ENCODE measurements at regions not wholly inside any gene's neighbourhood (a gene's known extent, or its start where the extent isn't known, plus 50 kb on each side); places are given as distances from the start of the nearest gene placed in this dataset.
"Not testable (repeated sequence)": the region's sequence is repeated elsewhere in the genome, so short reads cannot be mapped to it uniquely, and the experiment has no call there.

DNA sequence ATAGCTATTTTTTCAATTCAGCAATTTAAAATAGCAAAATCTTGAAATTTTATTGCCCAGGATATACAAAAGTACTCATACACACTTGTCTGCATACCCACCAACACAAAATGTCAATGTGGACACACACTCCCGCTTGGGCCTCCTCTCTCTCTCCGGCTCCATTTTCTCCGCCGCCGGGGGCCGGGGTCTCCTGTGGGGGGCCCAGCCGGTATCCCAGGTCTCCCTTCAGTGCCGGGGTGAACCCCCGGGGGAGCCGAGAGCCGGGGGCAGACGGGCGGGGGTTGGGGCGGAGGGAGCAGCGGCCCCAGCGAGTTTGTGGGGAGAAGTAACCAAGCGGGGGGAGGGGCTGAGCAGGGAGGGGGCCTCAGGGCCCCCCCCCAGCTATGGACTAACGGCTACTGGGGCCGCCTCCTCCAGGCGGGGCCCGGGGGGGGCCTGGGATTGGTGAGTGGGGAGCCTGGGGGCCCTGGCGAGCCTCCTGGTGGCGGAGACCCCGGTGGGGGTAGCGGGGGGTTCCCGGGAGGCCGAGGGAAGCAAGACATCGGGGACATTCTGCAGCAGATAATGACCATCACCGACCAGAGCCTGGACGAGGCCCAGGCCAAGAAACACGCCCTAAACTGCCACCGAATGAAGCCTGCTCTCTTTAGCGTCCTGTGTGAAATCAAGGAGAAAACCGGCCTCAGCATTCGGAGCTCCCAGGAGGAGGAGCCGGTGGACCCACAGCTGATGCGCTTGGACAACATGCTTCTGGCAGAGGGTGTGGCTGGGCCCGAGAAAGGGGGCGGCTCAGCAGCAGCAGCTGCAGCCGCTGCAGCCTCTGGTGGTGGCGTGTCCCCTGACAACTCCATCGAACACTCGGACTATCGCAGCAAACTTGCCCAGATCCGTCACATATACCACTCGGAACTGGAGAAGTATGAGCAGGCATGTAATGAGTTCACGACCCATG lies 56.6 kb downstream of the CHST2 start:
- H2AFZ ChIP-seq (ENCODE audit: control insufficient read depth, low read length); H3K9me1 ChIP-seq (ENCODE audit: control insufficient read depth, extremely low read depth, insufficient read depth, low read length); dilution Hi-C loops (cut with MboI; ENCODE audit: extremely low pct_ligation_motif_present, low sequenced_read_pairs); H3K9ac ChIP-seq (ENCODE audit: control insufficient read depth, extremely low read depth, insufficient read depth, low read length); H3K27ac ChIP-seq (ENCODE audit: control insufficient read depth, insufficient read depth, low read length); DNase-seq (ENCODE audit: low read depth, low spot score); H3K4me3 ChIP-seq (ENCODE audit: control insufficient read depth in 2 of 3, extremely low read depth in 1 of 3, insufficient read depth in 2 of 3, low read depth in 1 of 3, low read length in 3 of 3); FAIRE-seq; H3K4me1 ChIP-seq (ENCODE audit: control insufficient read depth, extremely low read depth, insufficient read depth, low read length); H4K20me1 ChIP-seq (ENCODE audit: control insufficient read depth, extremely low read depth, insufficient read depth, low read length); H3K79me2 ChIP-seq (ENCODE audit: control insufficient read depth, insufficient read depth, low read length); H3K36me3 ChIP-seq (ENCODE audit: control insufficient read depth in 2 of 2, extremely low read depth in 1 of 2, insufficient read depth in 2 of 2, low read length in 2 of 2); H3K4me2 ChIP-seq (ENCODE audit: control insufficient read depth, extremely low read depth, insufficient read depth, low read depth, low read length); H3K9me3 ChIP-seq (ENCODE audit: control insufficient read depth, low read depth, low read length); H3K27me3 ChIP-seq (ENCODE audit: control insufficient read depth, extremely low read depth, insufficient read depth, low read length): not testable (repeated sequence)

DNA sequence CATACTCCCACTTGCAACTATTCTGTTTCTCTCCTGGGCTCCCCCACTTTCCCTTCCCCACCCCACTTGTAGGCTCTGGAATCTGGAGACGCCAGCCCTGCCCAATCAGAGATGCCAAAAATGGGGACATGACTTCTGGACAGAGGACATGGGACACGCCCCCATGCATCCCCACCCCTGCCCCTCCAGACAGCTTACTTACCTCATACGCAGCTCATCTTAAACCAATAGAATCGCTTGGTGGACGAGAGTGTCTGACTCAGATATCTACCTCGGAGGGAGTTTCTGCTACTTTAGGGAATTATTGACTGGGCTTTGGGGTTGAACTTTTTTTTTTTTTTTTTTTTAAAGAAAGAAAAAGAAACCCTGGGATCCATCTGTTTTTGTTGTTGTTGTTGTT lies 58.4 kb downstream of the CHST2 start:
- H3K27me3 ChIP-seq (ENCODE audit: control insufficient read depth, extremely low read depth, insufficient read depth, low read length); H3K4me1 ChIP-seq (ENCODE audit: control insufficient read depth, extremely low read depth, insufficient read depth, low read length); H3K27ac ChIP-seq (ENCODE audit: control insufficient read depth, insufficient read depth, low read length); dilution Hi-C loops (cut with MboI; ENCODE audit: extremely low pct_ligation_motif_present, low sequenced_read_pairs); H4K20me1 ChIP-seq (ENCODE audit: control insufficient read depth, extremely low read depth, insufficient read depth, low read length); H3K36me3 ChIP-seq (ENCODE audit: control insufficient read depth in 2 of 2, extremely low read depth in 1 of 2, insufficient read depth in 2 of 2, low read length in 2 of 2); DNase-seq (ENCODE audit: low read depth, low spot score); H3K9me3 ChIP-seq (ENCODE audit: control insufficient read depth, low read depth, low read length); H3K9me1 ChIP-seq (ENCODE audit: control insufficient read depth, extremely low read depth, insufficient read depth, low read length); H3K4me2 ChIP-seq (ENCODE audit: control insufficient read depth, extremely low read depth, insufficient read depth, low read depth, low read length); H3K4me3 ChIP-seq (ENCODE audit: control insufficient read depth in 2 of 3, extremely low read depth in 1 of 3, insufficient read depth in 2 of 3, low read depth in 1 of 3, low read length in 3 of 3); H2AFZ ChIP-seq (ENCODE audit: control insufficient read depth, low read length); H3K79me2 ChIP-seq (ENCODE audit: control insufficient read depth, insufficient read depth, low read length); H3K9ac ChIP-seq (ENCODE audit: control insufficient read depth, extremely low read depth, insufficient read depth, low read length): not testable (repeated sequence)
- peak; percentile 66 for FAIRE-seq

DNA sequence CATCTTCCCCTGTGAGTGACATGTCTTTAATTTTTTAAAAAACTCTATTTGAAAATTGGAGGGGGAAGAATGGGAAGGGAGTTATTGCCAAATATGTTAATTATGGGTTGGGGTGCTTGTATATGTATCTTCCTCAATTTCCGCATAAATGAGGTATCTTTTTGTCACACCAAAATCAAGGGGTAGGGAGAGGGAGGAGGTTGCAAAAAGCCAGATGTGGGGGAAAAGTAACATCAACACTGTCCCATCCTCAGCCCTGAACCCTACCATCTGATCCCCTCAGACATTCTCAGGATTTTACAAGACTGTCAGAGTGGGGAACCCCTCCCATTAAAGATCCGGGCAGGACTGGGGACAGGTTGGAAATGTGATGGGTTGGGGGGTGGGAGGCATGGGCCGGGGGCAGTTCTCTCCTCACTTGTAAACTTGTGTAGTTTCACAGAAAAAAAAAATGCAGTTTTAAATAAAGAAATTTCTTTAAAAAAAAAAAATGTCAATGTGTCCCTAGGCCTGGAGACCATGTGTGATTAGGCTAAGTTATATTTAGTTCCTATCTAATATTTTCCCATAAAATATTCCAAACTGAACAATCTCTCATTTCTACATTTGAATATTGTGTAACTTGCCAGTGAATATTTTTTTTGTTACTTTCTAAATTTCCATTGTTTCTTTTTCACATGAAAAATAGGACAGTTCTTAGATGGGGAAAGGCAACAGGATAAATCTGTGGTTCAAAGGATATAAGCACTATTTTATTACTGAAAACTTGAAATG lies 59.4 kb downstream of the CHST2 start:
- DNase-seq (ENCODE audit: low read depth, low spot score); H3K36me3 ChIP-seq (ENCODE audit: control insufficient read depth in 2 of 2, extremely low read depth in 1 of 2, insufficient read depth in 2 of 2, low read length in 2 of 2); H3K4me3 ChIP-seq (ENCODE audit: control insufficient read depth in 2 of 3, extremely low read depth in 1 of 3, insufficient read depth in 2 of 3, low read depth in 1 of 3, low read length in 3 of 3); H3K9me3 ChIP-seq (ENCODE audit: control insufficient read depth, low read depth, low read length); H3K79me2 ChIP-seq (ENCODE audit: control insufficient read depth, insufficient read depth, low read length); H3K27ac ChIP-seq (ENCODE audit: control insufficient read depth, insufficient read depth, low read length); H3K27me3 ChIP-seq (ENCODE audit: control insufficient read depth, extremely low read depth, insufficient read depth, low read length); H2AFZ ChIP-seq (ENCODE audit: control insufficient read depth, low read length); dilution Hi-C loops (cut with MboI; ENCODE audit: extremely low pct_ligation_motif_present, low sequenced_read_pairs); H3K9me1 ChIP-seq (ENCODE audit: control insufficient read depth, extremely low read depth, insufficient read depth, low read length); H3K9ac ChIP-seq (ENCODE audit: control insufficient read depth, extremely low read depth, insufficient read depth, low read length); H3K4me2 ChIP-seq (ENCODE audit: control insufficient read depth, extremely low read depth, insufficient read depth, low read depth, low read length); H4K20me1 ChIP-seq (ENCODE audit: control insufficient read depth, extremely low read depth, insufficient read depth, low read length); H3K4me1 ChIP-seq (ENCODE audit: control insufficient read depth, extremely low read depth, insufficient read depth, low read length): not testable (repeated sequence)
- FAIRE-seq, result peak; percentile 20

Measured in keratinocyte (primary cell).